HEK293 (cell line): ENCODE measurements at regions not wholly inside any gene's neighbourhood (a gene's known extent, or its start where the extent isn't known, plus 50 kb on each side); places are given as distances from the start of the nearest gene placed in this dataset.

Source experiments
- GLI4 ChIP-seq: fragments of 450-650 bp; formaldehyde crosslinking; IDR thresholded peaks from 2 replicates; pipeline ENCODE4 v1.5.1; 2016; ENCODE audit warnings: missing biosample characterization, missing genetic modification characterization
- HOXD13 ChIP-seq: sonication (generic); formaldehyde crosslinking; IDR thresholded peaks from 2 replicates; pipeline ENCODE4 v1.8.0; 2022; ENCODE audit warnings: missing genetic modification reagents, borderline replicate concordance
- OVOL3 ChIP-seq: fragments of 450-650 bp; formaldehyde crosslinking; IDR thresholded peaks from 2 replicates; pipeline ENCODE4 v1.5.1; 2016; ENCODE audit warnings: missing biosample characterization, missing genetic modification characterization
- SALL2 ChIP-seq: fragments of 450-650 bp; formaldehyde crosslinking; IDR thresholded peaks from 2 replicates; pipeline ENCODE4 v1.5.0; 2017; ENCODE audit warnings: missing biosample characterization, mild to moderate bottlenecking, missing genetic modification characterization, borderline replicate concordance
- SP2 ChIP-seq: fragments of 450-650 bp; formaldehyde crosslinking; IDR thresholded peaks from 2 replicates; pipeline ENCODE4 v1.5.1; 2016; ENCODE audit warnings: missing biosample characterization, missing genetic modification characterization
- ZBTB8A ChIP-seq: fragments of 450-650 bp; formaldehyde crosslinking; IDR thresholded peaks from 2 replicates; pipeline ENCODE4 v1.5.1; 2016; ENCODE audit warnings: missing biosample characterization, missing genetic modification characterization
- ZEB2 ChIP-seq: fragments of 450-650 bp; formaldehyde crosslinking; IDR thresholded peaks from 2 replicates; pipeline ENCODE4 v1.5.1; 2016; ENCODE audit warnings: missing biosample characterization, missing genetic modification characterization
- ZNF112 ChIP-seq: fragments of 450-650 bp; formaldehyde crosslinking; IDR thresholded peaks from 2 replicates; pipeline ENCODE4 v1.5.0; 2017; ENCODE audit warnings: missing biosample characterization, missing genetic modification characterization
- ZNF626 ChIP-seq: fragments of 450-650 bp; sonication (Bioruptor Pico); formaldehyde crosslinking; IDR thresholded peaks from 2 replicates; pipeline ENCODE4 v1.5.1; 2018; ENCODE audit warnings: missing biosample characterization, missing genetic modification characterization, inconsistent platforms
- ZNF629 ChIP-seq: fragments of 450-650 bp; formaldehyde crosslinking; IDR thresholded peaks from 2 replicates; pipeline ENCODE4 v1.5.1; 2017; ENCODE audit warnings: missing biosample characterization, missing genetic modification characterization
- ZNF747 ChIP-seq: fragments of 450-650 bp; formaldehyde crosslinking; IDR thresholded peaks from 2 replicates; pipeline ENCODE4 v1.5.1; 2016; ENCODE audit warnings: missing biosample characterization, missing genetic modification characterization
- TF ChIP-seq, protein P1 (sequence below): fragments of 450-650 bp; formaldehyde crosslinking; IDR thresholded peaks from 2 replicates; pipeline ENCODE4 v1.5.1; 2016; ENCODE audit warnings: missing biosample characterization, missing genetic modification characterization
- TF ChIP-seq, protein P2 (sequence below): sonication (generic); formaldehyde crosslinking; IDR thresholded peaks from 2 replicates; pipeline ENCODE4 v1.8.1; 2022; ENCODE audit warnings: mild to moderate bottlenecking, moderate library complexity, missing genetic modification reagents
- TF ChIP-seq, protein P3 (sequence below): fragments of 450-650 bp; formaldehyde crosslinking; IDR thresholded peaks from 2 replicates; pipeline ENCODE4 v1.5.1; 2016; ENCODE audit warnings: missing biosample characterization, missing genetic modification characterization

DNA sequence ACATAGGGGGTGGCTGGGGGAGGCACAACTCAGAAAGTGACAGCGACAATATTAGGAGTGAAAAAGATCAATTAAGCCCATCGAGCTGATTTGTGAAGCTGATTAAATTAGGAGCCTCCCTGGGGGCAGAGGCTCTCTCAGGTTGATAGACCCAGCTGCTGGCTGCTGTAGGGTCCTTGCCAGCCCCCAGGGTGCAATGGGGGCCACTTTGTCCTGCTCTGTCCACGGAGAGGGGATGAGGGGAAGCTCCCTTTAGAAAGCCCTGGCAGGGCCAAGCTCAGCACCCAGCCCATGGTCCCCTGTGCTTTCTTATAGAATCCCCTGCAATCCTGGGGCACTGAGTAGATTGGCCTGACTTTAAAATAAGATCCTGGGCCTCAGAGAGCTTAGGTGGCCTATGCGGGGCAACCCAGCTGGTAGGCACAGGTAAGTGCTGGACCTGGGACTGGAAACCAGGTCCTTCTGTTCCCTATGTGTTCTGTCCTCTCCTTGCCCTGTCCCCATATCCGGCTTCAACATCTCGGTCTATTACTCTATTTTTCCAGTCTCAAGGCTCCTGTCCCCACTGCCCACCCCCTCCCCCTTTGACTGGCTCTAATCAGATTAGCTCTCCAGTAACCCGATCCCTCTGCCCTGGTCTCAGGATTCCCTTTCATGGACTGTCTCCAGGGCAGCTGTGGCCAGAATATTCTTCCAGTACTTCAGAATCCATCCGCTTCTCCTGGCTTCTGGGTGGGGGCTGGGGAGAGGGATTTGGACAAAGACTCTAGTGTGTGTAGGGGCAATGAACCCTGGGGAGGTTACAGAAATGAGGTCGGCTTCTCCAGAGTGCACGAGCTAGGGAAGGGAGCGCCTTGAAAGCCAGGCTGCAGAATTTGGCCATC, 259.6 kb downstream of the RPS24 start:
- TF ChIP-seq HOXD13 (CRISPR knock-in tag) (no peak), SP2 (tag by site-specific recombination) (no peak), ZNF747 (tag by site-specific recombination) (no peak), ZEB2 (tag by site-specific recombination) (no peak), ZBTB8A (tag by site-specific recombination) (no peak), GLI4 (no peak), SALL2 (tag by site-specific recombination) (no peak), ZNF629 (no peak), ZNF112 (no peak), ZNF626 (tag by site-specific recombination) (no peak), OVOL3 (no peak)
- TF ChIP-seq, protein P1, sequence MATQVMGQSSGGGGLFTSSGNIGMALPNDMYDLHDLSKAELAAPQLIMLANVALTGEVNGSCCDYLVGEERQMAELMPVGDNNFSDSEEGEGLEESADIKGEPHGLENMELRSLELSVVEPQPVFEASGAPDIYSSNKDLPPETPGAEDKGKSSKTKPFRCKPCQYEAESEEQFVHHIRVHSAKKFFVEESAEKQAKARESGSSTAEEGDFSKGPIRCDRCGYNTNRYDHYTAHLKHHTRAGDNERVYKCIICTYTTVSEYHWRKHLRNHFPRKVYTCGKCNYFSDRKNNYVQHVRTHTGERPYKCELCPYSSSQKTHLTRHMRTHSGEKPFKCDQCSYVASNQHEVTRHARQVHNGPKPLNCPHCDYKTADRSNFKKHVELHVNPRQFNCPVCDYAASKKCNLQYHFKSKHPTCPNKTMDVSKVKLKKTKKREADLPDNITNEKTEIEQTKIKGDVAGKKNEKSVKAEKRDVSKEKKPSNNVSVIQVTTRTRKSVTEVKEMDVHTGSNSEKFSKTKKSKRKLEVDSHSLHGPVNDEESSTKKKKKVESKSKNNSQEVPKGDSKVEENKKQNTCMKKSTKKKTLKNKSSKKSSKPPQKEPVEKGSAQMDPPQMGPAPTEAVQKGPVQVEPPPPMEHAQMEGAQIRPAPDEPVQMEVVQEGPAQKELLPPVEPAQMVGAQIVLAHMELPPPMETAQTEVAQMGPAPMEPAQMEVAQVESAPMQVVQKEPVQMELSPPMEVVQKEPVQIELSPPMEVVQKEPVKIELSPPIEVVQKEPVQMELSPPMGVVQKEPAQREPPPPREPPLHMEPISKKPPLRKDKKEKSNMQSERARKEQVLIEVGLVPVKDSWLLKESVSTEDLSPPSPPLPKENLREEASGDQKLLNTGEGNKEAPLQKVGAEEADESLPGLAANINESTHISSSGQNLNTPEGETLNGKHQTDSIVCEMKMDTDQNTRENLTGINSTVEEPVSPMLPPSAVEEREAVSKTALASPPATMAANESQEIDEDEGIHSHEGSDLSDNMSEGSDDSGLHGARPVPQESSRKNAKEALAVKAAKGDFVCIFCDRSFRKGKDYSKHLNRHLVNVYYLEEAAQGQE (tag by site-specific recombination) = no peak
- TF ChIP-seq, protein P2, sequence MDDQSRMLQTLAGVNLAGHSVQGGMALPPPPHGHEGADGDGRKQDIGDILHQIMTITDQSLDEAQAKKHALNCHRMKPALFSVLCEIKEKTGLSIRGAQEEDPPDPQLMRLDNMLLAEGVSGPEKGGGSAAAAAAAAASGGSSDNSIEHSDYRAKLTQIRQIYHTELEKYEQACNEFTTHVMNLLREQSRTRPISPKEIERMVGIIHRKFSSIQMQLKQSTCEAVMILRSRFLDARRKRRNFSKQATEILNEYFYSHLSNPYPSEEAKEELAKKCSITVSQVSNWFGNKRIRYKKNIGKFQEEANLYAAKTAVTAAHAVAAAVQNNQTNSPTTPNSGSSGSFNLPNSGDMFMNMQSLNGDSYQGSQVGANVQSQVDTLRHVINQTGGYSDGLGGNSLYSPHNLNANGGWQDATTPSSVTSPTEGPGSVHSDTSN (CRISPR knock-in tag) = no peak
- TF ChIP-seq, protein P3, sequence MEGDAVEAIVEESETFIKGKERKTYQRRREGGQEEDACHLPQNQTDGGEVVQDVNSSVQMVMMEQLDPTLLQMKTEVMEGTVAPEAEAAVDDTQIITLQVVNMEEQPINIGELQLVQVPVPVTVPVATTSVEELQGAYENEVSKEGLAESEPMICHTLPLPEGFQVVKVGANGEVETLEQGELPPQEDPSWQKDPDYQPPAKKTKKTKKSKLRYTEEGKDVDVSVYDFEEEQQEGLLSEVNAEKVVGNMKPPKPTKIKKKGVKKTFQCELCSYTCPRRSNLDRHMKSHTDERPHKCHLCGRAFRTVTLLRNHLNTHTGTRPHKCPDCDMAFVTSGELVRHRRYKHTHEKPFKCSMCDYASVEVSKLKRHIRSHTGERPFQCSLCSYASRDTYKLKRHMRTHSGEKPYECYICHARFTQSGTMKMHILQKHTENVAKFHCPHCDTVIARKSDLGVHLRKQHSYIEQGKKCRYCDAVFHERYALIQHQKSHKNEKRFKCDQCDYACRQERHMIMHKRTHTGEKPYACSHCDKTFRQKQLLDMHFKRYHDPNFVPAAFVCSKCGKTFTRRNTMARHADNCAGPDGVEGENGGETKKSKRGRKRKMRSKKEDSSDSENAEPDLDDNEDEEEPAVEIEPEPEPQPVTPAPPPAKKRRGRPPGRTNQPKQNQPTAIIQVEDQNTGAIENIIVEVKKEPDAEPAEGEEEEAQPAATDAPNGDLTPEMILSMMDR = no peak
